Thyroid gland (tissue), 4 donors: ENCODE measurements at regions not wholly inside any gene's neighbourhood (a gene's known extent, or its start where the extent isn't known, plus 50 kb on each side); places are given as distances from the start of the nearest gene placed in this dataset.

Source experiments
- POLR2A ChIP-seq, 2 donors: fragments of 450-650 bp; IDR thresholded peaks; one replicate each; pipeline ENCODE4 v1.6.1; 2017; ENCODE audit warnings: antibody characterized with exemption in 2 of 2, mild to moderate bottlenecking in 2 of 2, moderate library complexity in 1 of 2
- TF ChIP-seq, protein P1 (sequence below), 6 experiments: fragments of 200-600 bp in 3 of 6; fragments of 450-650 bp in 3 of 6; sonication (generic) in 3 of 6; IDR thresholded peaks; one replicate each; pipeline ENCODE4 v1.5.1; 2016 to 2019; ENCODE audit warnings: antibody characterized with exemption in 6 of 6, mild to moderate bottlenecking in 2 of 6, inconsistent platforms in 1 of 6, moderate library complexity in 1 of 6

DNA sequence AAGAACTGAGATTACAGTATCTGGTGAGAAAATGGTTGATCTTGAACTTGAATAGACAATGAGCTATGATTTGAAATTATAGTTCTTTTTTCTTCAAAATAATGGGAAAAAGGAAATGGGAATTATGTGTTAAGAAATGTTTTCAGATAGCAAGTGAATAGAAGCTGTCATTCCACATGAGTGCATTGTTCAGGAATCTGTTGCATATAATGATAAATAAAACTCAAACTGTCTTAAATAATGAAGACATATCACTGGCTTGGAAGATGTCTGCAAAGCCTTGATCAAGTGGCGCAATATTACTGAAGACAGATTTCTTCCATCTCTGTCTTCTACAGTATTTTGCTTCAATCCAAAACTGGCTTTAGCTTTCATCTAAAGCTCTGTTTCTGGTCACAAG is 479.3 kb upstream of the ZFP42 start:
- TF ChIP-seq, protein P1, sequence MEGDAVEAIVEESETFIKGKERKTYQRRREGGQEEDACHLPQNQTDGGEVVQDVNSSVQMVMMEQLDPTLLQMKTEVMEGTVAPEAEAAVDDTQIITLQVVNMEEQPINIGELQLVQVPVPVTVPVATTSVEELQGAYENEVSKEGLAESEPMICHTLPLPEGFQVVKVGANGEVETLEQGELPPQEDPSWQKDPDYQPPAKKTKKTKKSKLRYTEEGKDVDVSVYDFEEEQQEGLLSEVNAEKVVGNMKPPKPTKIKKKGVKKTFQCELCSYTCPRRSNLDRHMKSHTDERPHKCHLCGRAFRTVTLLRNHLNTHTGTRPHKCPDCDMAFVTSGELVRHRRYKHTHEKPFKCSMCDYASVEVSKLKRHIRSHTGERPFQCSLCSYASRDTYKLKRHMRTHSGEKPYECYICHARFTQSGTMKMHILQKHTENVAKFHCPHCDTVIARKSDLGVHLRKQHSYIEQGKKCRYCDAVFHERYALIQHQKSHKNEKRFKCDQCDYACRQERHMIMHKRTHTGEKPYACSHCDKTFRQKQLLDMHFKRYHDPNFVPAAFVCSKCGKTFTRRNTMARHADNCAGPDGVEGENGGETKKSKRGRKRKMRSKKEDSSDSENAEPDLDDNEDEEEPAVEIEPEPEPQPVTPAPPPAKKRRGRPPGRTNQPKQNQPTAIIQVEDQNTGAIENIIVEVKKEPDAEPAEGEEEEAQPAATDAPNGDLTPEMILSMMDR (IDR thresholded peaks at IDR 0.05): no peak
- TF ChIP-seq POLR2A (IDR thresholded peaks at IDR 0.05): no peak
